HPDE6-E6E7 (cell line): ENCODE measurements at regions not wholly inside any gene's neighbourhood (a gene's known extent, or its start where the extent isn't known, plus 50 kb on each side); places are given as distances from the start of the nearest gene placed in this dataset.

Experiments used
- DNase-seq: peaks from one replicate; pipeline ENCODE4 v3.0.0; 2011; ENCODE audit warnings: missing footprints; ENCODE audit errors: extremely low spot score

- no peak for DNase-seq
These were observed 61.8 kb upstream of the PLEKHG1 start for GRCh38 chr6:150537893-150538292.

GRCh38 chr6:150539111-150539510 is 60.6 kb upstream of the PLEKHG1 start:
- DNase-seq = no peak

- DNase-seq = no peak
These were observed 60.1 kb upstream of the PLEKHG1 start for GRCh38 chr6:150539568-150539967.

GRCh38 chr6:150541576-150541975 is 58.1 kb upstream of the PLEKHG1 start:
- DNase-seq = no peak

- no peak for DNase-seq
These were observed 56.5 kb upstream of the PLEKHG1 start for GRCh38 chr6:150543178-150543577.

- no peak for DNase-seq
These were observed 54.9 kb upstream of the PLEKHG1 start for GRCh38 chr6:150544793-150545192.

GRCh38 chr6:150546457-150546856 is 53.2 kb upstream of the PLEKHG1 start:
- no peak for DNase-seq

- DNase-seq = no peak
These were observed 52.0 kb upstream of the PLEKHG1 start for GRCh38 chr6:150547502-150548222.

GRCh38 chr6:150548330-150548729 is 51.4 kb upstream of the PLEKHG1 start:
- DNase-seq = no peak

GRCh38 chr6:150549007-150549406 is 50.7 kb upstream of the PLEKHG1 start:
- no peak for DNase-seq

GRCh38 chr6:150549674-150550101 is 50.0 kb upstream of the PLEKHG1 start:
- DNase-seq = no peak
